Motor neuron (in vitro differentiated cells): ENCODE measurements at regions not wholly inside any gene's neighbourhood (a gene's known extent, or its start where the extent isn't known, plus 50 kb on each side); places are given as distances from the start of the nearest gene placed in this dataset.

Source experiments
- ATAC-seq, 8 experiments: fragments of 200-7000 bp; cut with Tn5 transposase; replicated peaks in 6 of 8; 2 replicates each; pipeline ENCODE4 v1.8.0; 2021; ENCODE audit warnings: mild to moderate bottlenecking in 8 of 8, moderate library complexity in 8 of 8
- H3K27ac ChIP-seq, 2 donors: fragments of 250-450 bp; sonication (Bioruptor Pico); 2 replicates each; pipeline ENCODE4 v1.9.0; 2021; ENCODE audit warnings: antibody characterized with exemption in 2 of 2, mild to moderate bottlenecking in 2 of 2, moderate library complexity in 1 of 2
- H3K4me1 ChIP-seq, 2 donors: fragments of 250-450 bp; sonication (Bioruptor Pico); replicated peaks in 1 of 2; 2 replicates each; pipeline ENCODE4 v1.6.1; 2021; ENCODE audit warnings: antibody characterized with exemption in 2 of 2, mild to moderate bottlenecking in 2 of 2, moderate library complexity in 1 of 2
- H3K4me3 ChIP-seq, 5 donors: fragments of 250-450 bp; sonication (Bioruptor Pico); 2 replicates each; pipeline ENCODE4 v1.9.0; 2021; ENCODE audit warnings: antibody characterized with exemption in 5 of 5, mild to moderate bottlenecking in 5 of 5, moderate library complexity in 4 of 5
- WGBS, 10 experiments: fragments of 450-650 bp; shearing (Covaris generic); methylation state at CpG; one replicate each; pipeline ENCODE4 v1.0.0; 2022; 5-methylcytosine and 5-hydroxymethylcytosine counted together
- in situ Hi-C, 9 experiments: fragments of 400-800 bp; cut with MboI; loops; one replicate each; pipeline ENCODE4 v1.15.0; 2021; ENCODE audit warnings: low sequenced_read_pairs in 9 of 9, low pct_unique_long_range_greater_than_20kb in 2 of 9; ENCODE audit not compliant: unreplicated experiment in 9 of 9

DNA sequence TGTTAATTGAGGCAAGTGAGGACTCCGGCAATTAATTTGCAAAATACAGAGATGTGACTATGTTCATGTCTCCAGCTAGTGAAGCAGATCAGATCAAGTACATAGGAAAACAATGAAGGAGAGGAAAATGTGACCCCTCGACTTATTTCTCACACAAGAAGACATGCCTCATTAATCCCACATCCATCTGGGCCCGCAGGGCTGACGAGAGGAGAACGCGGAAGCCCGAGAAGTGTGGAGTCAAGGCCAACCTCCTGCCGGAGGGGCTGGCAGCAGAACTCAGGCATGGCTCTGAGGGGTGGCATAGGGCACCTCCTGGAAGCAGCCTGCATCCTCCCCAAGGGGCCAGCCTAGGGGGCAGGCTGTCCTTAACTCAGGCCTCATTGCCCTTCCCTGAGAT is 54.4 kb downstream of the ZNF503 start:
- 0 to 100% (median 66%) methylated on average over 1 to 4 of the region's 8 CpGs; no CpG with 5 or more reads in 4 of the 10 experiments for WGBS, 10 experiments
- peak overlapping the region in 1 of 2 donors; percentile 15 for H3K27ac ChIP-seq
- no peak overlapping the region for H3K4me3 ChIP-seq
- H3K4me1 ChIP-seq = peaks cover 7 to 16% of the 10 kb centered on the region in 2 donors
- ATAC-seq = peak in 5 of 8 experiments; percentile 71 to 90 (median 78)
- in situ Hi-C loops = no loop called here

DNA sequence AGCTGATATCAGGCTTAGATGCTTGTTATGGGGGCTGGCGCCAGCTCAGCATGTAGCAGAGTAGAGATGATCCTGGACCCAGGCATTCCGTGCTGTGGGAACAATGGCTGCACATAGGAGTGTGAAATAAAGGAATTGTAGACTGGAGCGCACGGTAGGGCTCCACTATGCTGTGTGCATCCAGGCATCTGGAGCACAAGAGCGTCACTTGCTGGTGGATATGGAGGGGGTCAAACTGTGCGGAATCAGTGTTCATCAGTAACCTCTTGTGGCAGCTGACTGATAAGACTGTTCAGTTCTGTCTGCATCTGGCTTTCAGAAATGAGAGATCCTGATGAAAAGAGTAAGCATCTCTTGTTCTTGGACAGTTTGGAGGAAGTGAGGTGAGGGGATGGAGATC is 55.8 kb downstream of the ZNF503 start:
- ATAC-seq = no peak
- in situ Hi-C loops = no loop called here
- no peak overlapping the region for H3K27ac ChIP-seq
- no peak overlapping the region for H3K4me3 ChIP-seq
- peaks cover 7 to 12% of the 10 kb centered on the region in 2 donors for H3K4me1 ChIP-seq
- WGBS, 10 experiments = 79 to 98% (median 88%) methylated on average over 3 to 6 of the region's 6 CpGs; no CpG with 5 or more reads in 3 of the 10 experiments

DNA sequence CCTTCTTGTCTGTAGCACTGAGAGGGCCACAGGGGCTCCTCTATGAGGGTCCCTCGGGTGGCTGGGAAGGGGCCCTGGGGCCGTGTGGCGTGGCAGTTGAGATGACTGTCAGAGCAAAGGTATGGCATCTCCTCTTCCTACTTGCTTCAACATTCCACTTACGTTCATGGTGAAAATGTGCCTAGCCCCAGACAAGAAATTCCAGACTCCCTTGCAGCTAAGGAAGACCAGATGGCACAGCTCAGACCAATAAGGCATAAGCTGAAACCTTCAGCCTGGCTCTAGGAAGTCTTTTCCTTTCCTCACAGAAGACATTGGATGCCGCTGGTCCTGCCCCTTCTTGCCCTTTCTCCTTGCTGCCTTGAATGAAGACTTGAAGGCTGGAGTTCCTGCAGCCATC is 57.4 kb downstream of the ZNF503 start:
- no peak for ATAC-seq
- no peak overlapping the region for H3K27ac ChIP-seq
- in situ Hi-C loops = no loop called here
- WGBS, 10 experiments = 60 to 100% (median 89%) methylated on average over 1 to 4 of the region's 5 CpGs; no CpG with 5 or more reads in 5 of the 10 experiments
- peaks cover 7 to 10% of the 10 kb centered on the region in 2 donors for H3K4me1 ChIP-seq
- H3K4me3 ChIP-seq = no peak overlapping the region

DNA sequence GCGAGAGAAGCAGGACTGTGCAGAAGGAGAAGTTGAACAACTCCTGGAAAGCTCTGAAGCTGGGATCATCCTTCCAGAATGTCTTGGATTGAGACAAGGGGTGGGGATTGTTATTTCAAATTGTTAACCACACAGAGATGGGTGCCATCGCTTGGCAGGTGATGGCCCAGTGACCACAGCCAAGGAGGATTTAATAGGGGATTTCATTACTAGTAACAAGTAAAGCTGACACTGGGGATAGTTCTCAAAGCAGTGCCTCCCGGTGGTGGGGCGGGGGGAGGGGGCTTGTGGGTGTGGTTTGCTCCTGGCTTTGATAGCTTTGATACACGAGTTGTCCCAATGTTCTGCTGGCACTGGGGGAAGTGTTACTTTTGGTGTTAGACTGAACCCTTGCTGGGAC is 59.2 kb downstream of the ZNF503 start:
- ATAC-seq = no peak
- no peak overlapping the region for H3K4me3 ChIP-seq
- in situ Hi-C loops = no loop called here
- 77 to 100% (median 95%) methylated on average over 1 to 3 of the region's 5 CpGs; no CpG with 5 or more reads in 6 of the 10 experiments for WGBS, 10 experiments
- H3K4me1 ChIP-seq = peaks cover 5 to 9% of the 10 kb centered on the region in 2 donors
- H3K27ac ChIP-seq = no peak overlapping the region

DNA sequence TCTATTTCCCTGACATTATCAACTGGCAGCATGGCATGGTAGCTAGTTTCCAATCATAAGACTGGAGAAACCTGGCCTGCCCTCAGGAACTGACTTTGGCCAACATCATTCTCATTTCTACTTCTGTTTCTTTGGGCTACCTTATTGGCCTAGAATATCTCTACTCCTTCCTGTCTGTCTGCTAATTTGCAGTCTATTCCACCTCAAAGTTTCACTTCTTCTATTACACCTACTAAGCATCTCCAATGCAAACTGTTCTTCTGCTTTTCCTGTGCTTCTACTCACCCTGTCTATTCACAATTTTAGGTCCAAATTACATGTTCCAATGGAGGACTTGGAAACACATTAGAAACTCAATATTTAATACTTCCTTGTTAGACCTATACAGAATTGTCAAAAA is 65.6 kb downstream of the ZNF503 start:
- in situ Hi-C loops = no loop called here
- H3K4me3 ChIP-seq = no peak overlapping the region
- ATAC-seq = no peak
- H3K4me1 ChIP-seq = no peaks in the 10 kb centered on the region
- H3K27ac ChIP-seq = no peak overlapping the region

DNA sequence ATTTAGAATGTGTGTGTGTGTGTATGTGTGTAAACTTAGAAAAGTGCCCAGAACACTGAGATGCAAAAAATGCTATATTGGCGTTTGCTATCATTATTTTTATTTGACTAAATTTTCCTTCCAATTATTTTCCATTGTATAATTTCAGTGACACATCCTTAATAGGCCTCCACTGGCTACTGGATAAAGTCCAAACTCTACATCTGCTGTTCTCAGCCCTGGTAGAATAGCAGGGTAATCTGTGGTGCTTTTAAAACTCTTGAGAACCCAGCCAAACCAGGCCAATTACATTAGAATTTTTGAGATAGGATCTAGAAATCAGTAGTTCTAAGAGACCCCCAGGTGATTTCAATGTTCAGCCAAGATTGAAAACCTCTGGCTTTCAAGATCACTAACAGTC is 66.4 kb downstream of the ZNF503 start:
- H3K27ac ChIP-seq = no peak overlapping the region
- no peaks in the 10 kb centered on the region for H3K4me1 ChIP-seq
- no peak for ATAC-seq
- in situ Hi-C loops = no loop called here
- 0 to 100% (median 57%) methylated on average over 1 of the region's 1 CpG; no CpG with 5 or more reads in 3 of the 10 experiments for WGBS, 10 experiments
- H3K4me3 ChIP-seq = no peak overlapping the region

DNA sequence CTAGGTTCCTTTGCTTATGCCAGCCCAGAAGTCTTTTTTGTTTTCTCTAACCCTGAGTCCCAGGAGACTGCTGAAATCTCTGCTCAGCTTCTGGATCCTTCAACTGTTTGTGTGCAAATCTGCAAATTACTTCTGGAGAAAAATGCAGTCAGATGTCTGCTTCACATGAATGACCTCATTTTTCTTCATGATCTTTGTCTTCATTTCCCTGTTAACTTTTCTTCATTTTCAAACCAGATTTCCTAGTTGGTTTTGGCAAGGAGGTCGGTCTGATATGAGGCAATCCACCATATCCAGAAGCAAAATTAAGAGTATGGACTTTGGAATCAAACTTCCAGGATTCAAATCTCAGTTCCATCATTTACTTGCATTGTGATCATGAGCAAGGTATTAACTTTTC is 66.8 kb downstream of the ZNF503 start:
- ATAC-seq = no peak
- in situ Hi-C loops = no loop called here
- Histone ChIP-seq H3K27ac (no peak overlapping the region), H3K4me3 (no peak overlapping the region), H3K4me1 (no peaks in the 10 kb centered on the region)
- WGBS, 10 experiments = 0 to 69% (median 21%) methylated on average over 1 of the region's 1 CpG; no CpG with 5 or more reads in 4 of the 10 experiments

DNA sequence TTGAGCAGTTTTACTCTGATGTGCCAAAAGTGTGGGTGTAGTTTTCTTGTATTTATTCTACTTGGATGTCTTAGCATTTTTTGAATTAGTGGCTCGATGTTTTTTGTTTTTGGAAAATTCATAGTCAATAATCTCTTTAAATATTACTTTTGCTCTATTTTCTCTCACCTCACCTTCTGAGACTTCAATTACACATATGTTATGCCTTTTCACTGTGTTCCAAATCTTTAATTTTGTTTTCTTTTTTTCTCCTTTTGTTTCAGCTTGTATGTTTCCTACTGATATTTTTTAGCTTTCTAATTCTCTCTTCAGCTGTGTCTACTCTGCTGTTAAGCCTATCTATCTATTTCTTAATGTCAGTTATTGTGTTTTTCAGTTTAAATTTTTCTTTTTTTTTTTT is 69.5 kb downstream of the ZNF503 start:
- in situ Hi-C loops = no loop called here
- WGBS, 10 experiments = 0 to 100% (median 83%) methylated on average over 1 of the region's 1 CpG; no CpG with 5 or more reads in 1 of the 10 experiments
- ATAC-seq = no peak
- Histone ChIP-seq H3K27ac (no peak overlapping the region), H3K4me1 (no peaks in the 10 kb centered on the region), H3K4me3 (no peak overlapping the region)

DNA sequence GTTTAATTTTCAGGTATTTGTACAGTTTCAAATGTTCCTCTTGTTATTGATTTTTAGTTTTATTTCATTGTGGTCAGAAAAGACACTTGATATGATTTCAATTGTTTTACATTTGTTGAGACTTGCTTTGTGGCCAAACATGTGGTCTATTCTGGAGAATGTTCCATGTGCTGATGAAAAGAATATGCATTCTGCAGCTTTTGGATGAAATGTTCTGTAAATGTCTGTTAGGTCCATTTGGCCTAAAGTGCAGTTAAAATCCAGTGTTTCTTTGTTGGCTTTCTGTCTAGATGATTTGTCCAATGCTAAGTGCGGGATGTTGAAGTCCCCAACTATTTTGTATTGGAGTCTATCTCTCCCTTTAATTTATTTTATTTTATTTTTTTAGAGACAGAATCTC is 70.5 kb downstream of the ZNF503 start:
- H3K4me3 ChIP-seq = no peak overlapping the region
- H3K27ac ChIP-seq = no peak overlapping the region
- H3K4me1 ChIP-seq = no peaks in the 10 kb centered on the region
- in situ Hi-C loops = no loop called here
- no peak for ATAC-seq
- 0 to 100% (median 96%) methylated on average over 1 of the region's 1 CpG for WGBS, 10 experiments

DNA sequence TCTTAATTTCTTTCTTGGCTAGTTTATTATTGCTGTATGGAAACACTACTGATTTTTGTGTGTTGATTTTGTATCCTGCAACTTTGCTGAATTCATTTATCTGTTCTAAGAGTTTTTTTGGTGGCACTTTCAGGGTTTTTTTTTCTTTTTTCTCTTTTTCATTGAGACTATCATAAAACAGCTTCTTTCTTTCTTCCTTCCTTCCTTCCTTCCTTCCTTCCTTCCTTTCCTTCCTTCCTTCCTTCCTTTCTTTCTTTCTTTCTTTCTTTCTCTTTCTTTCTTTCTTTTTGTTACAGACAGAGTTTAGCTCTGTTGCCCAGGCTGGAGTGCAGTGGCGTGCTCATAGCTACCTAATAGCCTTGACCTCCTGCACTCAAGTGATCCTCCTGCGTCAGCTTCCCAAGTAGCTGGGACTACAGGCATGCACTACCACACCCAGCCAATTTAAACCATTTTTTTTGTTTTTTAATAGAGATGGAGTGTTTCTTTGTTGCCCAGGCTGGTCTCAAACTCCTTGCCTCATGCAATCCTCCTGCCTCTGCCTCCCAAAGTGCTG is 72.3 kb downstream of the ZNF503 start:
- Histone ChIP-seq H3K4me1 (no peaks in the 10 kb centered on the region), H3K27ac (no peak overlapping the region), H3K4me3 (no peak overlapping the region)
- 44 to 92% (median 80%) methylated on average over 1 to 2 of the region's 2 CpGs; no CpG with 5 or more reads in 2 of the 10 experiments for WGBS, 10 experiments
- in situ Hi-C loops = no loop called here
- ATAC-seq = no peak

DNA sequence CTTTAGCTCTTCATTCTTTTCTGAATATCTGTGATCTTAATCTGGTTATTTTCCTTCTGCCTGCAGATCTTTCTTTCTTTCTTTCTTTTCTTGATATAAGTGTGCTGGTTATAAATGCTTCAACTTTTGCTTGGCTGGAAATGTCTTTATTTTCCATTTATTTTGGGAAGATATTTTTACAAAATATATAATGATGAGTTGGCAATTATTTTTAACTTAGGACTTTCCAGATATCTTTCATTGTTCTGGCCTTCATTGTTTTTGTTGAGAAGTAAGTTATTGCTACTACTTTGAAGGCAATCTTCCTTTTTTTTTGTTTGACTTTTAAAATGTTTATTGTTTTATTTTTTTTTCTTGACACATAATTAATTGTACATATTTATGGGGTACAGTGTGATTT is 75.3 kb downstream of the ZNF503 start:
- no peak overlapping the region for H3K27ac ChIP-seq
- no peak for ATAC-seq
- no peak overlapping the region for H3K4me3 ChIP-seq
- in situ Hi-C loops = no loop called here
- no peaks in the 10 kb centered on the region for H3K4me1 ChIP-seq

DNA sequence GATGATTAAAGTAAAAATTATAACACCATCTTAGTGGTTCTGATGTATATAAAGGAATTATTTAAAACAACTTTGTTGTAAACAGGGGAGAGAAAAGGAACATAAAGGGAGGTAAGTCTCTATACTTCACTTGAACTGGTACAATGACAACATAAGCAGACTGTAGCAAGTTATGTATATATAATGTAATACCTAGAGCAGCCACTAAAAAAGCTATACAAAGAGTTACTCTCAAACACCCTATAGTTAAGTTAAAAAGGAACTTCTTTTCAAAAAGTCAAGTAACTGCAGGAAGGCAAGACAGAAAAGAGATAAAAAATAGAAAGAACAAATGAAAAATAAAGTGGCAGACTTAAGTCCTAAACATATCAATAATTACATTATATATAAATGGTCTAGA is 82.3 kb downstream of the ZNF503 start:
- Histone ChIP-seq H3K4me1 (no peaks in the 10 kb centered on the region), H3K27ac (no peak overlapping the region), H3K4me3 (no peak overlapping the region)
- in situ Hi-C loops = no loop called here
- no peak for ATAC-seq

DNA sequence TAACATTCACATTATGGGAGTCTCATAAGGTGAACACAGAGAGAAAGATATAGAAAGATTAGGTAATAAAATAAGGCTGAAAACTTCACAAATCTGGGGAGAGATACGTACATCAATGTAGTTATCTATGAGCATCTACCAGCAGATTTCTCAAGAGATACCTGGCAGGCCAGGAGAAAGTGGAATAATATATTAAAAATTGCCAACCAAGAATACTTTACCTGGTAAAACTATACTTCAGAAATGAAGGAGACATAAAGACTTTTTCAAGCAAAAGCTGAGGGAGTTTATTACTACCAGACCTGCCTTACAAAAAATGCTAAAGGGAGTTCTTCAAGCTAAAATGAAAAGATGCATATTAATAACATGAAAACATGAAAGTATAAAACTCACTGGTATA is 78.8 kb upstream of the COMTD1 start:
- H3K4me1 ChIP-seq = no peaks in the 10 kb centered on the region
- H3K4me3 ChIP-seq = no peak overlapping the region
- ATAC-seq = no peak
- in situ Hi-C loops = no loop called here
- no peak overlapping the region for H3K27ac ChIP-seq
- WGBS, 10 experiments = 25 to 88% (median 71%) methylated on average over 1 of the region's 1 CpG; no CpG with 5 or more reads in 1 of the 10 experiments

DNA sequence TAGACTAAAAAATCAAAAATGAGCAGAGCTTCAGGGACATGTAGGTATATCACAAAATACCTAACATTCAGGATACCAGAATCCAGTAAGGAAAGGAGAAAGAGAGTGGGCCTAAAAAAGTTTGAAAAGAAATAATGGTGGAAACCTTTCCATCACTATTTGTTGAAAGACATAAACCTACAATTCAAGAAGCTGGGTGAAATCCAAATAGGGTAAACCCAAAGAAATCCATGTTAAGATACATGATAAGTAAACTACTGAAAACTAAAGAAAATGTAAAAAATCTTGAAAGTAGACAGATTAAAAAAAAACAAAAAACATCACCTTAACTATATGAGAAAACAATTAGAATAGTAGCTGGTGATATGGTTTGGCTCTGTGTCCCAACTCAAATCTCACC is 76.7 kb upstream of the COMTD1 start:
- no peak for ATAC-seq
- in situ Hi-C loops = no loop called here
- no peaks in the 10 kb centered on the region for H3K4me1 ChIP-seq
- no peak overlapping the region for H3K4me3 ChIP-seq
- no peak overlapping the region for H3K27ac ChIP-seq

DNA sequence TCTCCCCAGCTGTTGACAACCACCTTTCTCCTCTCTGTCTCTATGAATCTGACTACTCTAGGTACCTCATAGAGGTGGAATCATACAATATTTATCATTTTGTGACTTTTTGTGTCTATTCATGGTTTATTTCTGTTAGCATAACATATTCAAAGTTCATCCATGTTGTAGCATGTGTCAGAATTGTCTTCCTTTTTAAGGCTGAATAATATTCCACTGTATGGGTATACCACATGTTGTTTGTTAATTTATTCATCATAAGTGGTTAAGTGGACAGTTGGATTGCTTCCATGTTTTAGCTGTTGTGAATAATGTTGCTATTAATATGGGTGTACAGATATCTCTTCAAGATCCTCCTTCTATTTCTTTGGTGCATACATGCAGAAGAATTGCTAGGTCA is 69.9 kb upstream of the COMTD1 start:
- Histone ChIP-seq H3K27ac (no peak overlapping the region), H3K4me1 (no peaks in the 10 kb centered on the region), H3K4me3 (no peak overlapping the region)
- no peak for ATAC-seq
- in situ Hi-C loops = no loop called here
